ENCODE measurements at regions not wholly inside any gene's neighbourhood (a gene's known extent, or its start where the extent isn't known, plus 50 kb on each side); places are given as distances from the start of the nearest gene placed in this dataset.

- no peak for TF ChIP-seq POLR2AphosphoS5 (IDR thresholded peaks at IDR 0.05; ENCODE audit: low read depth, low read length)
- no peak for TF ChIP-seq YY1 (IDR thresholded peaks at IDR 0.05; ENCODE audit: low read depth)
These were observed 185.7 kb upstream of the EYA4 start for GRCh38 chr6:133055441-133055966.

All from SK-N-SH (cell line).